ENCODE measurements at regions not wholly inside any gene's neighbourhood (a gene's known extent, or its start where the extent isn't known, plus 50 kb on each side); places are given as distances from the start of the nearest gene placed in this dataset.

DNA sequence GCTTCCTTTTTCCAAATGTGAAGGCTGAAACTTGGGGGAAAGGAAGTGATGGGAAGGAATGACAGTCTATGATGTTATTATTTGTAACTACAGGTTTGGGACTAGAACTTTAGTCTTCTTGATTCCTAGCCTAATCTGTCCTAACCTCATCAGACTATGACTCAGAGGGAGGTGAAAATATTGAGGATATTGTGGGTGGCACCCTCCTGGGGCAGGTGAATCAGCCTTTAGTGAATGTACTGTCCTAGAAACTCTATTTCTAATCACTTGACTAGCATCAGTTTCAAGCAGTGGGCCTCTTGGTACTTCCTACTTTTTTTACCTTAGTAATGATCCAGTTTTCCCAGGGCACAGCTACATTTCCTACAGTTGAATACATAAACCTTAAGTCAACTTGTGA lies 829.0 kb upstream of the API5 start:
- no peak for DNase-seq (ENCODE audit: low spot score)

DNA sequence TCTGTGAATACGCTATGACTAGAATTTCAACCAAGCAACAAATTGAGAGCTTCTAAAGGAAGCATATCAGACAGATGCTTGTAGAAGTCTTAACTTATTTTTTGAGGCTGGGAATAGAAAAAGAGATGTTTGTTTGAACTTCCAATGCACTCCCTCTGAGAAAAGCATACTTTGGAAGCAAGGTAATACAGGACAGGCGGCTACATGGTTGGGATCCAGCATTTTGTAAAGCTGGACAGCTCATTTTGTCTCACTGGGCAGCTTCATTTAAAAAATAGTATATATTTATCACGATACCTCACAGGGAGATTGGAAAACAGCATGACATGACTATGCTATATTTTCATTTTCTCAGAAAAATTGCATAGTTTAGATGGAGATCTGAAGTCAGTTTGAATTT lies 821.3 kb upstream of the API5 start:
- no peak for DNase-seq (ENCODE audit: low spot score)

DNA sequence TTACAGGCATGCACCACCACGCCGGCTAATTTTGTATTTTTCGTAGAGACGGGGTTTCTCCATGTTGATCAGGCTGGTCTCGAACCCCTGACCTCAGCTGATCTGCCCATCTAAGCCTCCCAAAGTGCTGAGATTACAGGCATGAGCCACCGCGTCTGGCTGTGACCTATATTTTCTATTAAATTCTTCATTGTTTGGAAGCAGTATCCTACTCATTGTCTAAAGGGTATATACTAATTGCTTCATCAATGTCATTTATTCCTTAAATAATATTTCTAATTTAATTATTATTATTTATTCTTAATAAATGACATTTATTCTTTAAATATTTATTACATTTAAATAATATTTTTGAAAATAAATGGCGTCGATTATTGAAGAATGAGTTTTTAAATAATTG lies 817.3 kb upstream of the API5 start:
- DNase-seq (ENCODE audit: low spot score): no peak

DNA sequence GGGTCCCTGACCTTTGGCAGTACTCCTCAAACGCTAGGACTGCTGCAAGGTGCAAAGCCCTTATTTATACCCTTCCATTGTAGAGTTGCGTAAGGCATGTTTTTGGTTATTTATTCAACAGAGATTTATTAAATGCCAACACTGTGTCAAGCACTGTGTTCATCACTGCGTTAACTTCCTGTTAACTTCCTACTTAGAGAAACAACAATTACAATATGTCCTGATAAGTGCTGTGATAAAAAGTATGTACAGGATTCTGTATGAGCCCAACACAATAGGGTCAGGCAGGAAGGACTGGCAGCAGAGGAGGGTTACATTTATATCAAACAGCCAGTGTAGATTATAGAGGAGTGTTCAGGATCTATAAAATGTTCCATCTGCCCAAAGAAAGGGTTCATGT lies 812.8 kb upstream of the API5 start:
- DNase-seq (ENCODE audit: low spot score): no peak

DNA sequence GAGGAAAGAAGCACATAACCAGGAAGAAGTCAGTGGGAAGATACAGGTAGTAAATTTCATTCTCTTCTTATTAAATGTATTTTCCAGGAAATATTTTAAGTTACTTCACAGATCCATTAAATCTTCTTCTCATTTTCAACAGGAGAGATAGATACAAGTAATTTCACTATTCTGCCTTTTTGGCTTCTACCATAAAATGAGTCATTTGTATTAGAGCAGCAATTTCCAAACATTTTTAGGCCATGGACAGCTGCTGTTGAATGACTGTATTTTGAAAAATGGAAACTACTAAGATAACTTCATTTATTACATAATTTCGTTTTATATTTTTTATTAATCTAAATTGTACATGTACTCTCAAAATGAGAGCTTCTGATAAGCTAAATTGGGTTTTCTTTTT lies 809.6 kb upstream of the API5 start:
- DNase-seq (ENCODE audit: low spot score): peak; percentile 12

DNA sequence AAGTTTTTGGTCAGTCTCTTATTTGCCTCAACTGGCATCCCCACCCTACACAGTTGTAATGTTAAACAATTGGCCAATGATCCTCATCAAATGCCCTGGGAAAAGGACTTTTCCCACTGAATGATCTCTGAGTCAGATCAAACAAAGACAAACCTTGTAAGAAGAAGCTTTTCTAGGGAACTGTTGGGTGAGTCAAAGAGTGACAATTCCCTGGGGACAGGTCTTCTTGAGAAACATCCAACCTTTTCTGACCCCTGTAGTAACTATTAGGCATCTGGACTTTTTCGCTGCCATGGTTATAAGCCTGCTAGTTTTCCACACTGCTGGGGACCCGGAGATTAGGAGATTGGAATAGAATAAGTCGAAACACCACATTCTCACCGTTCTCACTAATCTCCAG lies 789.8 kb upstream of the API5 start:
- DNase-seq (ENCODE audit: low spot score): no peak

DNA sequence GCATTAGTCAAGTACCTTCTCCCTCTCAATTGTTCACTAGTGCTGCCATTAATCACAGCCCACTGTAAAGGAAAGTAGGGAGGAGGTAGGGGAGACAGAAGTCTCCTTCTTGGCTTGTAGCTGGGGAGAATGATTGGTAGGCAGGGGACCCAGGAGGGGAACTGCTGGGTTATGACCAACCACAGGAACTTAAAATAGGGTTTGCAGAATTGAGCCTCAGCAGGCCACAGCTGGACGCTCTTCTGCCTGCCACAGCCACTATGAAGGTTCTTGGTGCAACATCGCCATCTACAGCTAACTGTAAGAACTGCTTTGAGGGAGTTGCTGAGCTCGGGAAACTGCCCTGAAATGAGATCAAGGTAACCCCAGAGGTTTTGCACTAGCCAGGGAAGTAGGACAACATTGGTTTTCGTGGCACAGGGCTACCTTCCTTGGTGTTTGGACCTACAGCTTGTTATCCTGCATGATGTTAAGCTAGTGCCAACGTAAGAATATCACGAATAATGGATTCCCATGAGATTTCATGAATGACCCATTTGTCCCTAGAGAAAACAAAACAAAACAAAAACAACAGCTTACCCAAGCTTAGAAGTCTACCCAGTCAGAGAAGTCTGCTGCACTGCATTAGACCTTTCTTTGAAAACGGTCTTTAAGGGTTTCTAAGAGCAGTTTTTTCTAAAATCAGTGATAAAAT lies 787.1 kb upstream of the API5 start:
- peak; percentile 73 for DNase-seq (ENCODE audit: low spot score)

DNA sequence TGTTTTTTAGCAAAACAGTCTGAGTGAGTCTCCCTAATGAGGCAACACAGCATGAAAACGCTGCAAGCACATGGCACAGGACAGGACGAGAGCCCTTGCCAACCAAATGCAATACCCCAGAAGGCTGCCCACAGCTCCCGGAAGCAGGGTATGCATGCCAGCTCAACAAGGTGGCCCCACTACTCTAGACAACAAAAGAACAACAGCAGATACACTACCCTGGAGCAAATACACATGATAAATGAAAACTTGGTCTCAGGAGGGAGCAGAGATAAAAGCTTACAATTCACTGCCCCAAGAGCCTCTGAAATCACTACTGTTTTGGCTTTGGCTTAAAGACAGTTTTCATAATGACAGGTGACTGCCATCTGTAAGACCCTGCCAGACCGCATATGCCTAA lies 785.4 kb upstream of the API5 start:
- no peak for DNase-seq (ENCODE audit: low spot score)

DNA sequence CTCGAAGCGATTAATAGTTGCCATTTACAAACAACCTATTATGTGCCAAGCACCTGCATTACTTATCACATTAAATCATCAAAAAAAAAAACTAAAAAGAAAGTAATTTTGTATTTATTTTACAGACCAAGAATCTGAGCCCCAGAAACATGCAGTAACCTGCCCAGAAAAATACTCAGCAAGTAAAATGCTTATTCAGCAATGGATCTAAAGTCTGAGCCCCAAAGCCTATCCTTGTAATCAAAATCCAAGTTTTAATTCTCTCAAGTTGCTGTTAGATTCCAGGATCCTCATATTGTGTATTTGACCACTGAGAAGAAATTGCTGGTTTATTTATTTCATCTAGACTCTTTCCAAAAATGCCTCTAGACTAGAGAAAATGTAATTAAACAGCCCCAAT lies 783.3 kb upstream of the API5 start:
- no peak for DNase-seq (ENCODE audit: low spot score)

DNA sequence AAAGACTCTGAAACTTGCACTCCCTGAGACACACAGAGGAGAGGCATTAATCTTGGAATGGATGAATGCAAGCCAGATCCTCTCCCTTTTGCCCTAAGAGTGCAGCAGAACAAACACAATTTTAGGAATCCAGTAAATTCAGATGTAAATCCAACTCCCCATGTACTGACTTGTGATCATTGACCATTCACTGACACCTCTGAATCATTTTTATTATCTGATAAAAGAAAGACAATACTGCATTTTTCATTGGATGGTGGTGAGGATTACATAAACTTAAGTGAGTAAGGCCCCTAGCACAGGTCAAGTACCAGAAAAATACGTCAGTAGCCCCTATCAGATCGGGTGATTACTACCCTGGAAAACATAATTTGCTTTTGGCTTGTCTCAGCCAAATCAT lies 782.9 kb upstream of the API5 start:
- no peak for DNase-seq (ENCODE audit: low spot score)

DNA sequence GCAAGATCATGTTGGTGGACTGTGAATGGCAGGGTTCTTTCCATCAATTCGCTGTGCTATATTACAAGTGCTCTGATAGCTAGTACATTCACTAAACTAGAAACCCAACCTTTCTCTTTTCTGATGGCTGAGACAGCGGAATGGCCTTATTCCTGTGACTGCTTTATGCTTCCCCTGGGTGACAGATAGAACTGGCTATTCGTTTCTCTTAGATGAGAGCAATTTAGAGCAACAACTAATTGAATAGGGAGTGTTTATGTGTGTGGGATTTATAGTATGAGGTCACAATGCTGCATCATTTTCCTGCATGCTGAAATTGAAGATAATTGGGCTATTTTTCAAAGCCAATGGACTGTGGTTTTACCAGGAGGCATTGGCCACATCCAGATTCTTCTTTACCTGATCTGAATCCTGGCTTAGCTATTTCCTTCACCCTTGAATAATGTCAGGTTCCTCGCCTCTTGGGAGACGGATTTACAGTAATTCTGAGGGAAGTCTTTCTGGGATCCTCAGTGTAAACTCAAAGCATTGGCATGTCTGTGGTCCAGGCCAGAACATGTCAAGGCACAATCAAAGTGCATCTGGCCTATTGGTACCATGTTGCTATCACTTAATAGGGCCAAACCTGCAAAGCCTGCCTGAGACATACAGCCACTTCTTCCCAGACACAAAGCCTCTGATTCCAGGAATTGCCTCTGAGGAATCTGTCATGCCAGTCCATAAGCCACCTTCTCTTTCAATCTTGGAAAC lies 775.0 kb upstream of the API5 start:
- DNase-seq (ENCODE audit: low spot score): no peak

DNA sequence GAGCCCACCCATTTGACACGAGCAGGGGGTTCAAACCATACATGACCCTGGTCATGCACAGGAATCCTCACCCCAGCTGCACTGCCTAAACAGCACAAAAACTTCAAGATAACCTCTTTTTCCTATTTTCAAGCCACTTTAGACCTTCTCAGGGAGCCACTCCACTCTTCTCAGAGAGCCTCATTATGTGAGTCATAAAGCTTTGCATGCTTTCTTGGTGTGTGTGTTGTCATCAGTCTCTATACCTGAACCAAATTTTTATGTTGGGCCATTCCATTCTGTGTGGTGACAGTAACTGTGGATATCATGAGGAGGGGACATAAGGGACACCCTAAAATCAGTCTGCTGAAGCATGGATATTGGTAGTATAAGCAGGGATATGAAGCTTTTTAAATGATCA lies 769.5 kb upstream of the API5 start:
- no peak for DNase-seq (ENCODE audit: low spot score)

DNA sequence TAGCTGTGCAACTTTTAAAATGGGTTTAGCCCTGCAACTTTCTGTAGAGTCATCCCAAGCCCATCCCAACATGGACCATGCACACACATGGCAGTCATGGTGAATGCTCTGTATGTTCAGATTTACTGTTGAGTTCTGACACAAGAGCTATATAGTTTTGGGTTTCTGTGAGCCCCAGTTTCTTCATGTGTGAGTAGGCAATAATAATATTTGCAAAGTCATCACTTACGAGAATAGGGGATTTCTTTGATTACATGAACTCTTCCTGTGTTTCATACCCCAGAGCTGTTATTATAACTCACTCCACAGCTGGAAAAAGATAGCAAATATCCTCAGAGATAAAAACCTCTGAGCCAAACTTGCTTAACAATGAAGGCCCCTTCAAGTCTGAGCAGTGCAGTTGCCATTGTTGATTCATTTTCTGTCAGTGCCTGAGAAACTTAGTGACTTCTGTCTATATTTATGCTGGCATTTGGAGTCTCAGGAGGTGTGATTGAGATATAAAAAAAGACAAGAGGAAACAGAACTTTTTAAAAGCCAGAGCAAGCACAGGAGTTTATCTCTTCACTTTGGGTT lies 767.9 kb upstream of the API5 start:
- no peak for DNase-seq (ENCODE audit: low spot score)

DNA sequence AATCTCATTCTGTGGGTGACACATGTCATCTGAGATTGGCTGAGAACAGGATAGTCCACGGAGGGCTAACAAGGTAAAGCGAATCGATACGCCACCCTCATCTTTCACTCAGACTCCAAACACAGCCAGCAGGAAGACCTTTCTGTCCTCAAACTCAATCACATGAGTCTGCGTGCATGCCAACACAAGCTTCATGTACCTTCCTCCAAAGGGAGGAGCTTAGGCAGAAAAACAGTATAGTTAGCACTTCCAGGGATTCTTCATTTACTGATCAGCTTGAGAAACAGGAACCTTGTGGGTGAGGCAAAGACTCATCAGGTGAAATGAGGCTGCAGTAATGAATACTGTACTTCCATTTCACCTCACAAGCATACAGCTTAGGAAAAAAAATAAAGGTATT lies 767.1 kb upstream of the API5 start:
- no peak for DNase-seq (ENCODE audit: low spot score)

DNA sequence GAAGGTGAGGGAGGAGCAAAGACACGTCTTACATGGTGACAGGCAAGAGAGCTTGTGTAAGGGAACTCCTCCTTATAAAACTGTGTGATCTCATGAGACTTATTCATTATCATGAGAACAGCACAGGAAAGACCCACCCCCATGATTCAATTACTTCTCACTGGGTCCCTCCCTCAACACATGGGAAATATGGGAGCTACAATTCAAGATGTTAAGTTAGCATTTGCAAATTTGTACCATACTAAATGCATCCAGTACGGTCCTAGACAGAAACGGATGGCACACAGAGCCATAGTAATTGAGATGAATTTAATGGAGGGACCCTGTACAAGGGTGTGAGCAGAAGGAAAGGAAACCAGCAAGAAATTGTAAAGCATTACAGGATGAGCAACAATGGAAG lies 765.8 kb upstream of the API5 start:
- no peak for DNase-seq (ENCODE audit: low spot score)

DNA sequence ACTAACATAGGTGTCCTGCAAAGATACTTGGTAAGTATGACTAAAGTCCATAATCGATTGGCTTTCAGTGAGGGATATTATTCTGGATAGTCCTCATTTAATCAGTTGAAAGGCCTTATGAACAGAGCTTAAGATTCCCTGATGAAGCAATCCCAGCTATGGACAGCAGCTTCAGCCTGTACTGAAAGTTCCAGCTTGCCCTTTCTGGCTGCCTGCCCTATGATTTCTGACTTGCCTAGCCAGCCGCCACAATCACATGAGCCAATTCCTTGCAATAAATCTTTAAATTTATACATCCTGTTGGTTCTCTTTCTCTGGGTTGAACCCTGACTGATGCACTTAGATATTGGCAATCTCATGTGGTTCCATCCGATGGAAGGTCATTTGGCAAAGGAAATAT lies 759.0 kb upstream of the API5 start:
- DNase-seq (ENCODE audit: low spot score): no peak

DNA sequence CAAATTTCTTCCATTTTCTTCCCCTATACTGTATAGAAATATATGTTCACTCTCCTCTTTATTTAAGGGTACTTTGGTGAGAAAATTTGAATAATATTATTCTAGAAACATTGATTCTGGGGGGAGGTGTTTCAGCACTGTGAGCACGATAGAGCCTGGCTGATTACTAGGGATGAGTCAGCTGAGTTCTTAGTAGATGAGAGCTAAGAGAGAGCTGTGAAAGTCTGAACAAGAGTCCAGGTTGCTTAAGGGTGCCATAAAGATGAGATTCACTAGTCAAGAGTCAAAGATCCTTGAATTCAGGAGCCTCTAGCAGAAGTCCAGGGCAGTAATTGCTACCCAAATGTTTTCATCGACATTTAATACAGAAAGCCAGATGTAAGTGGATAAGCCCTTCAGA lies 756.6 kb upstream of the API5 start:
- peak; percentile 3 for DNase-seq (ENCODE audit: low spot score)

DNA sequence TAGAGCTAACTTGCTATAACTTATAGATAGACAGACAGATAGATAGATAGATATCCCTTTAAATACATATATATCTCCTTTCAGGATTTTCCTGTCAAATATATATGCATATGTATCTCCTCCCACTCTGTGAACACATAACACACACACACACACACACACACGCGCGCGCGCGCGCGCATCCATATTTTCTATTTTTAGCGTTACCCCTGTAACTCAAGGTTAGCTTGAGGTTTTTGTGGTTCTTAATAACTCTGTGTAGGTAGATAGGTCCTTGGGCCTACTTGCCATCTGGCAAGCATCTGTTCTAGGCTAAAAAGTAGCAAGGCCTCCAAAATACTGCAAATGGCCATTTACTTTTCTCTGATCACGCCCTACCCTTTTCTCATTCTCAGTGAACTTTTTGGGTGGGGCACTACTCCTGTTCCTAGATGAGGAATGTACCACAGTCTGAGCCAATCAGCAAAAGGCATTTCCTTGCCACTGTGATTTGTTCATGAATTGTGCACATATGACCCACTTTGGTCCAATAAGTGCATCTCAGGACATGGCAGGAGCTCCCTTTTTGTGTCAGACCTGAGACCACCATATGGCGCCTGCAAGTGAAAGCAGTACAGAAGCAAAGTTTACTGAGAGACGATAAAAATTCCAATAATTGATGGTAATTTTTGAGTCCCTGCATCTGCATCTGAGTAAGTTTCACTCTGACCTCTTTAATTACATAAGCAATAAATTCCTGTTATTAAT lies 740.5 kb upstream of the API5 start:
- no peak for DNase-seq (ENCODE audit: low spot score)

DNA sequence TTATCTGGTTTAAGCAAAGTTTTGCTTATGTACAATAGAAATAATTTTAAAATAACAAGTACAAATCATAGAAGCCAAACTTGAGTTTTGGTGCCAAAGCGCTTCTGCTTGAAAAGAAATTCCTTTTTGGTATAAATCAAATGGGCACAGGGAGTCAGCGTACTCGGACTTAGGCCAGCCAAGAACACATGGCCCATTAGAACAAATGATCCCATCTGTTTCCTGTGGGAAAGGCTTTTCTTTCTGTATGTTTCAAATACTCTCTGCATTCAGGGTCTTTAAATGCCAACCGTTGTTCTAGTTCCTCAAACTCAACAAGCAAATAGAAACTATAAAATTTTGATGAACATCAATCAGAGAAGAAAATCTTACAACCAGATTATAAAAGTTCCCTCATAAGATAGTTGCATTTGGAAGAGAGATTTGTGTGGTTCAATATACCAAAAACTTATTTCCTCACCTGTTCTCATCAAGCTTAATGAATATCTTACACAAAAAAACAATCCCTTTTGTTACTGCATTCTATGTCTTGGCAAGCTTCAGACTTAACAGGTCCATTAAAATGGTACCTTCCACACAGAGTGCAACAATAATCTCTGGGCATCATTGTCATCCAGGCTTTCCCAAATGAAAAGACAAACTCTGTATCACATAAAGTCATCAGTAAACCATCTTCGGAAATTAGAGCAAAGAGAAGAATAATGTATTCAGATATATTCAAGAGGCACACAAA lies 739.8 kb upstream of the API5 start:
- DNase-seq (ENCODE audit: low spot score): no peak

DNA sequence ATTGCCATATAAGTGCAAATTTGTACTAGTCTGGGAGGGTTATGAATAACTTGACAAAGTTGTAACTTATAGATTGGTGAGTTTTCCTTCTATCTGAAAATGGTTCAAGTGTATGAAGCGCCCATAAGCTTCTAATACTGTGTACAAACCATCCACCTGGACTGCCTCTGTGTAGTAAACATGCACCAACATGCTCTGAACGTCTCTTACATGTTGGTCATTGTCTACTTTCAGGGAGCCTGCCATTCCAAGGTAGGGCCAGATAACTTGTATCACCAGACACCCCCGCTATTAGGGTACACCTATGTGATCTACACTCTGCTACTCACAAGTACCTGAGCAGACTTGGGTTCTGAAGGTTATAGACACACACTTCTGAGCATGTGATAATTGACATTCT lies 735.5 kb upstream of the API5 start:
- no peak for DNase-seq (ENCODE audit: low spot score)

DNA sequence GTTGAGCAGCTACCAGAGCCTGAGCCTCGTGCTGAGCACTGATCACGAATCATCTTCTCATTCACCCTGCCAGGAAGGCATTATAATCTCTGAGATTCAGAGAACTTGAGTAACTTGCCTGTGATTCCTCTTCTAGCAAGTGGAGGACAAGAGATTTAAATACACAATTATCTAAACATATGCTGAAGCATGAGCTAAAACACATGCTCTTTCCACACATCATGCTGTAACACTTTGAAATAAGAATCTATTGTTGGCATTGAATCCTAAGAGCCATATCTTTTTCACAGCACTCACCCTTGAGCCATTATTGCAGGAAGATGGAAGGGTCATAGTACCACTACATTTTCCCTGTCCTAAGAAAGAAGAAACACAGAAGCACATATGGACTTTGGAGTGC lies 722.5 kb upstream of the API5 start:
- no peak for DNase-seq (ENCODE audit: low spot score)

DNA sequence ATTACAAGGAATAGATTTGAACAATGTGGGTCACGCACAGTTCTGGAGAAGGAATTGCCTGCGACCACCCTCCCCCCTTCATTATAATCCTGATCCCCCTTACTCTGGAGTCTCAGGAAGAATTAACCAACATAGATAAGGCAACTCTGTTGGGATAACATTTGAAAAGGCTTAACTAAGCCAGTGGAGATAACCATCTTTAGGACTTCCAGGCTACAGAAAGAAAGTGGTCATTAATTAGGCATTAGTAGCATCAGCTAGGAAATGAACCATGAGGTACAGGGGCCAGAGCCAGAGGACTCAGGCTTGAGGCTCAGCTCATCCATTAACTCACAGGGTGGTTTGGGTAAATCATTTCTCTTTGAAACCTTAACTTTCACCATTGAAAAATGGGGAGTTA lies 720.0 kb upstream of the API5 start:
- DNase-seq (ENCODE audit: low spot score): no peak
